DND-41 (cell line): ENCODE measurements at regions not wholly inside any gene's neighbourhood (a gene's known extent, or its start where the extent isn't known, plus 50 kb on each side); places are given as distances from the start of the nearest gene placed in this dataset.
A peak's percentile ranks its signal among the peaks of the same experiment; 100 is the strongest.

Source experiments
- ATAC-seq: fragments of 200-7000 bp; cut with Tn5 transposase; 3 replicates; pipeline ENCODE4 v1.9.1; 2021; ENCODE audit warnings: low read depth; ENCODE audit not compliant: insufficient read depth
- DNase-seq: peaks from one replicate; pipeline ENCODE4 v3.0.0-alpha.2; 2020
- H2AFZ ChIP-seq: 2 replicates; pipeline ENCODE4 v1.6.0; 2012; ENCODE audit warnings: low read depth, low read length
- H3K27ac ChIP-seq: 2 replicates; pipeline ENCODE4 v1.5.1; 2012; ENCODE audit warnings: low read length, inconsistent platforms
- H3K27me3 ChIP-seq: fragments of 200-600 bp; sonication (generic); 2 replicates; pipeline ENCODE4 v1.6.0; 2012; ENCODE audit warnings: low read length, mild to moderate bottlenecking, inconsistent platforms; ENCODE audit not compliant: insufficient read depth, poor library complexity
- H3K36me3 ChIP-seq: 2 replicates; pipeline ENCODE4 v1.5.1; 2012; ENCODE audit warnings: low read length, inconsistent platforms; ENCODE audit not compliant: insufficient read depth
- H3K4me1 ChIP-seq: 2 replicates; pipeline ENCODE4 v1.5.1; 2012; ENCODE audit warnings: mild to moderate bottlenecking, low read length; ENCODE audit not compliant: insufficient read depth
- H3K4me2 ChIP-seq: 2 replicates; pipeline ENCODE4 v1.6.0; 2012; ENCODE audit warnings: mild to moderate bottlenecking, moderate library complexity, low read length, inconsistent platforms; ENCODE audit not compliant: insufficient read depth
- H3K4me3 ChIP-seq, 2 experiments: fragments of 200-600 bp in 1 of 2; shearing (Covaris generic) in 1 of 2; 2 replicates each; pipeline ENCODE4 v1.5.1; 2012 to 2016; ENCODE audit warnings: inconsistent platforms in 2 of 2, low read length in 2 of 2, mild to moderate bottlenecking in 2 of 2, low read depth in 1 of 2, moderate library complexity in 1 of 2
- H3K79me2 ChIP-seq: 2 replicates; pipeline ENCODE4 v1.6.0; 2012; ENCODE audit warnings: low read length, inconsistent platforms; ENCODE audit not compliant: insufficient read depth
- H3K9ac ChIP-seq: 2 replicates; pipeline ENCODE4 v1.6.0; 2012; ENCODE audit warnings: low read depth, mild to moderate bottlenecking, inconsistent platforms, low read length, moderate library complexity
- H3K9me3 ChIP-seq: 2 replicates; pipeline ENCODE4 v1.5.1; 2012; ENCODE audit warnings: low read length, moderate library complexity, mild to moderate bottlenecking, inconsistent platforms; ENCODE audit not compliant: insufficient read depth, severe bottlenecking
- H4K20me1 ChIP-seq: 2 replicates; pipeline ENCODE4 v1.6.0; 2012; ENCODE audit warnings: low read length; ENCODE audit not compliant: insufficient read depth
- EZH2 ChIP-seq: IDR thresholded peaks from 3 replicates; pipeline ENCODE4 v1.6.1; 2012; ENCODE audit warnings: borderline replicate concordance, low read depth, mild to moderate bottlenecking, moderate library complexity, low read length, inconsistent platforms; ENCODE audit not compliant: severe bottlenecking
- TF ChIP-seq, protein P1 (sequence below): IDR thresholded peaks from 2 replicates; pipeline ENCODE4 v1.5.1; 2012; ENCODE audit warnings: borderline replicate concordance, low read length, moderate library complexity, mild to moderate bottlenecking; ENCODE audit not compliant: poor library complexity, severe bottlenecking; ENCODE audit errors: extremely low read depth

DNA sequence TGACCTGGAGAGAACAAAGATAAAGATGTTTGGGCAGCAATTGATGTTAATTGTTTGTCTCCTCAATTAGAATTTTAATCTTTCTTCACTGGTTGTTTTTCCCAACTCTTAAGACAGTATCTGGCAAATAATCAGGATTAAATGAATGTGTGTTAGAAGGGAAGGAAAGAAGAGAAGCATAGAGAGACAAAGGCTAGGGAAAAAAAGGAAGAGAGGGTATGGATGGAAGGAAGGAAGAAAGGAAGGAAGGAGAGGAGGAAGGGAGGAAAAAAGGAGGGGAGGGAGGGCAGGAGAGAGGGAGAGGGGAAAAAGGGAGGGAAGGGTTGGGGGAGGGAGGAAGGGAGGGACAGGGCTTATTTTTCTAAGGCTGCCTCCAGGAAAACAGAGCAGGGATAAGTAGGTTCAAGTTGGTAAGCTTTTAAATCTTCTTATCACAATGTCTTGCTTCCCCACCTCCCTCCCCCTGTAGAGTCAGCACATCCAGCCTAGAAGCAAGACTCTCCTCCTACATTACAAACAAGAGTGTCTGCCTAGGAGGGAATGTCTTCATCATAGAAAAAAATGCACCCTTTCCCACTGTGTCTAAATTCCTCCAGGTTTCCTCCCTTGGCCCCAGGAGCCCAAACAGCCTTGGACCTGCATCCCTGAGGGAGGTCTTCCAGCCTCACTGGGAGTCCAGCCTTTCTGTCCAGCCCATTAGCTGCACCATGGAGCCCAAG, 447.8 kb upstream of the JARID2 start:
- H4K20me1 ChIP-seq = no peaks in the 10 kb centered on the region
- no peak for DNase-seq
- peak overlapping the region; percentile 26; the same call in 1 of the 2 replicates for H3K27ac ChIP-seq
- H3K9ac ChIP-seq = no peak overlapping the region
- no peak overlapping the region for H3K4me2 ChIP-seq
- H3K9me3 ChIP-seq = no peaks in the 10 kb centered on the region
- no peaks in the 10 kb centered on the region for H3K79me2 ChIP-seq
- TF ChIP-seq, protein P1, sequence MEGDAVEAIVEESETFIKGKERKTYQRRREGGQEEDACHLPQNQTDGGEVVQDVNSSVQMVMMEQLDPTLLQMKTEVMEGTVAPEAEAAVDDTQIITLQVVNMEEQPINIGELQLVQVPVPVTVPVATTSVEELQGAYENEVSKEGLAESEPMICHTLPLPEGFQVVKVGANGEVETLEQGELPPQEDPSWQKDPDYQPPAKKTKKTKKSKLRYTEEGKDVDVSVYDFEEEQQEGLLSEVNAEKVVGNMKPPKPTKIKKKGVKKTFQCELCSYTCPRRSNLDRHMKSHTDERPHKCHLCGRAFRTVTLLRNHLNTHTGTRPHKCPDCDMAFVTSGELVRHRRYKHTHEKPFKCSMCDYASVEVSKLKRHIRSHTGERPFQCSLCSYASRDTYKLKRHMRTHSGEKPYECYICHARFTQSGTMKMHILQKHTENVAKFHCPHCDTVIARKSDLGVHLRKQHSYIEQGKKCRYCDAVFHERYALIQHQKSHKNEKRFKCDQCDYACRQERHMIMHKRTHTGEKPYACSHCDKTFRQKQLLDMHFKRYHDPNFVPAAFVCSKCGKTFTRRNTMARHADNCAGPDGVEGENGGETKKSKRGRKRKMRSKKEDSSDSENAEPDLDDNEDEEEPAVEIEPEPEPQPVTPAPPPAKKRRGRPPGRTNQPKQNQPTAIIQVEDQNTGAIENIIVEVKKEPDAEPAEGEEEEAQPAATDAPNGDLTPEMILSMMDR = no peak
- peaks cover 24% of the 10 kb centered on the region for H3K4me1 ChIP-seq
- H2AFZ ChIP-seq = no peak overlapping the region
- H3K4me3 ChIP-seq = no peak overlapping the region
- ATAC-seq = no peak
- H3K27me3 ChIP-seq = no peaks in the 10 kb centered on the region
- H3K36me3 ChIP-seq = no peaks in the 10 kb centered on the region

DNA sequence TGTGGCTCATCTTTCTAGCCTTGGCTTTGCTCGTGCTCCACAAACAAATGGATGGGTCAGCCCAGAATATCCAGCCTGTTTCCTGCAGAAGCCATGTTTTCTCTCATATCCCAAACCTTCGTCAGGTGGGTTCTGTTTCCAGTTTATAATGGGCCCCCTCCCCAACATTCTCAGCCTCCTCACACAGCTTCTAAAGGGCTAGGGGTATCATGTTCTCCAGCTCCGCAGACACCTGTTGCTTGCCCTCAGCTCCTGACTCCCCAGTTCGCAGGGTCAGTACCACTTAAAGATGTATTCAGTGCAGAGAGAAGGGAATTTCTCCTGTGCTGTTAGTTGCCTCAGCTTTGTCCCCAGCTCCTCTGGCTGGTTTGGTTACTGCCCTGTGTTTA, 447.3 kb upstream of the JARID2 start:
- Histone ChIP-seq H3K27me3 (no peaks in the 10 kb centered on the region), H3K36me3 (no peaks in the 10 kb centered on the region), H2AFZ (no peak overlapping the region), H3K9me3 (no peaks in the 10 kb centered on the region), H3K27ac (peak overlapping the region; percentile 26; the same call in 1 of the 2 replicates), H3K9ac (no peak overlapping the region), H3K4me3 (no peak overlapping the region), H4K20me1 (no peaks in the 10 kb centered on the region), H3K79me2 (no peaks in the 10 kb centered on the region), H3K4me2 (no peak overlapping the region), H3K4me1 (peaks cover 24% of the 10 kb centered on the region)
- DNase-seq = no peak
- TF ChIP-seq EZH2 = no peak
- TF ChIP-seq, protein P1 = no peak
- no peak for ATAC-seq

DNA sequence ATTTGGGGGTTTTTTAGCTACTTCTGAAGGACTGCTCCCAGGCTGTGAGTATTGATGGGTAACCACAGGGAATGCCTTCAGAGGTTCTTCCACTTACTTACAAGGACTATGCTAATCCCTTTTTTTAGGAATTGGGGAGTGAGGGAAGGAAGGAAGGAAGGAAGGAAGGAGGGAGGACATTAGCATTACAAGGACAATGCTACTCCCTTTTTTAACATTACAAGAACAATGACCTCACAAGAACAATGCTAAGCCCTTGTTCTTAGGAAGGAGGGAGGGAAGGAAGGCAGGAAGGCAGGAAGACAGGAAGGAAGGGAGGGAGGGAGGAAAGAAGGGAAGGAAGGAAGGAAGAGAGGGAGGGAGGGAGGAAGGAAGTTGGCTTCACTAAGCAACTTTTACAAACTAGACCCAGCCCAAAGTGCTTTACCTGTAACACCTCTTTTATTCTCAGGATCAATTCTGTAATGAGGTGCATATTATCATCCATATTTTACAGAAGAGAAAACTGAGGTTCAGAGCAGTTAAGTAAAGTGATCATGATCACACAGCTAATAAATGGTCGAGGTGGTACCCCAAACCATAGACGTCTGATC, 446.8 kb upstream of the JARID2 start:
- no peaks in the 10 kb centered on the region for H3K27me3 ChIP-seq
- no peaks in the 10 kb centered on the region for H3K36me3 ChIP-seq
- no peak overlapping the region for H3K4me2 ChIP-seq
- no peaks in the 10 kb centered on the region for H4K20me1 ChIP-seq
- no peak overlapping the region for H3K27ac ChIP-seq
- H3K4me1 ChIP-seq = peaks cover 24% of the 10 kb centered on the region
- no peaks in the 10 kb centered on the region for H3K9me3 ChIP-seq
- TF ChIP-seq EZH2 = no peak
- TF ChIP-seq, protein P1 = no peak
- H3K79me2 ChIP-seq = no peaks in the 10 kb centered on the region
- no peak for DNase-seq
- H3K4me3 ChIP-seq = no peak overlapping the region
- ATAC-seq = no peak
- H3K9ac ChIP-seq = no peak overlapping the region
- H2AFZ ChIP-seq = no peak overlapping the region
